Esophagus squamous epithelium (tissue), 4 donors: ENCODE measurements at regions not wholly inside any gene's neighbourhood (a gene's known extent, or its start where the extent isn't known, plus 50 kb on each side); places are given as distances from the start of the nearest gene placed in this dataset.

ENCODE experiments used
- CTCF ChIP-seq, 6 experiments: fragments of 450-650 bp in 4 of 6; fragments of 200-600 bp in 2 of 6; sonication (generic) in 2 of 6; IDR thresholded peaks; one replicate each; pipeline ENCODE4 v1.5.1; 2016 to 2019; ENCODE audit warnings: antibody characterized with exemption in 6 of 6, mild to moderate bottlenecking in 4 of 6, moderate library complexity in 4 of 6
- POLR2A ChIP-seq, 4 donors: fragments of 450-650 bp; IDR thresholded peaks; one replicate each; pipeline ENCODE4 v1.6.1; 2017; ENCODE audit warnings: antibody characterized with exemption in 4 of 4, mild to moderate bottlenecking in 4 of 4, moderate library complexity in 3 of 4

- no peak for TF ChIP-seq CTCF (IDR thresholded peaks at IDR 0.05)
- TF ChIP-seq POLR2A (IDR thresholded peaks at IDR 0.05): no peak
Measured at GRCh38 chr13:75197803-75198202, 284.2 kb downstream of the TBC1D4 start.
